Activated CD8-positive, alpha-beta T cell treated with anti-CD3 and anti-CD28 coated beads for 36 hours (primary cell): ENCODE measurements at regions not wholly inside any gene's neighbourhood (a gene's known extent, or its start where the extent isn't known, plus 50 kb on each side); places are given as distances from the start of the nearest gene placed in this dataset.
"Not testable (repeated sequence)": the region's sequence is repeated elsewhere in the genome, so short reads cannot be mapped to it uniquely, and the experiment has no call there.

Experiments used
- ATAC-seq: fragments of 200-7000 bp; cut with Tn5 transposase; one replicate; pipeline ENCODE4 v1.10.0; 2021; ENCODE audit warnings: mild to moderate bottlenecking, moderate library complexity
- CTCF ChIA-PET: fragments of 350-600 bp; sonication (Branson Sonifier 250); formaldehyde crosslinking; loops from one replicate; lab custom pipeline; 2021; ENCODE audit warnings: antibody characterized with exemption; lab: Charles Lee
- POLR2A ChIA-PET: fragments of 350-600 bp; sonication (Branson Sonifier 250); formaldehyde crosslinking; loops from one replicate; lab custom pipeline; 2021; ENCODE audit warnings: antibody characterized with exemption; lab: Charles Lee
- DNase-seq: peaks from one replicate; pipeline ENCODE4 v3.0.0-alpha.2; 2020
- H3K27ac Mint-ChIP-seq: one replicate; pipeline ENCODE4 v1.8.0; 2021; ENCODE audit warnings: mild to moderate bottlenecking, mixed read lengths
- H3K27me3 Mint-ChIP-seq: one replicate; pipeline ENCODE4 v1.8.0; 2021; ENCODE audit warnings: mixed read lengths
- H3K36me3 Mint-ChIP-seq: one replicate; pipeline ENCODE4 v1.8.0; 2021; ENCODE audit warnings: low read depth, mixed read lengths
- H3K4me1 Mint-ChIP-seq: one replicate; pipeline ENCODE4 v1.8.0; 2021; ENCODE audit warnings: low read depth, mixed read lengths
- H3K4me3 Mint-ChIP-seq: one replicate; pipeline ENCODE4 v1.8.0; 2021; ENCODE audit warnings: mild to moderate bottlenecking, moderate library complexity, mixed read lengths
- H3K9me3 Mint-ChIP-seq: one replicate; pipeline ENCODE4 v1.8.0; 2021; ENCODE audit warnings: mixed read lengths
- intact Hi-C: fragments of 100-400 bp; cut with micrococcal nuclease; formaldehyde crosslinking; loops from one replicate; pipeline ENCODE4 v1.10.0; 2022
- TF ChIP-seq, protein P1 (sequence below): fragments of 200-600 bp; IDR thresholded peaks from one replicate; pipeline ENCODE4 v1.8.0; 2022; ENCODE audit warnings: antibody characterized with exemption, mild to moderate bottlenecking

DNA sequence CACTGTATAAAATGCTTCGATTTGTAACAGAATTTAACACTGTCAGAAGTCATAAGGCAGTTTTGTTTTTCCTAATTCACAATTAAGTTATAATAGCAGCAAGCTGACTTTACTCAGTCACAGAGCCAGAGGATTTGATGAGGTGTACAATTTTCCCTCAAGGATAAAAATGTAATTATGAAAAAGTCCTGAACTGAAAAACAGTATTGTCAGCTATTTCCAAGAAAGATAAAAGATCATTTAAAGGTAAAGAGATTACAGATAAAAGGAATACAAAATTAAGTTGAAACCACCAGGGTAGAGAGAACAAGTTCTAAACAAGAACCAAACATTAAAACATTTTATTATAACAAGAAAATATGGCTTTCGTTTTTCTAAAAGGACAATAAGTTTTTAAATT lies 86.8 kb upstream of the ZFP42 start:
- Mint-ChIP-seq H3K27me3 (no peaks in the 10 kb centered on the region), H3K27ac (no peak overlapping the region), H3K36me3 (no peaks in the 10 kb centered on the region), H3K4me1 (no peaks in the 10 kb centered on the region), H3K9me3 (peaks cover 9% of the 10 kb centered on the region), H3K4me3 (no peak overlapping the region)
- DNase-seq, result no peak
- intact Hi-C loops, result no loop called here
- ATAC-seq, result no peak
- ChIA-PET CTCF (no interaction called here), POLR2A (no interaction called here)
- TF ChIP-seq, protein P1, sequence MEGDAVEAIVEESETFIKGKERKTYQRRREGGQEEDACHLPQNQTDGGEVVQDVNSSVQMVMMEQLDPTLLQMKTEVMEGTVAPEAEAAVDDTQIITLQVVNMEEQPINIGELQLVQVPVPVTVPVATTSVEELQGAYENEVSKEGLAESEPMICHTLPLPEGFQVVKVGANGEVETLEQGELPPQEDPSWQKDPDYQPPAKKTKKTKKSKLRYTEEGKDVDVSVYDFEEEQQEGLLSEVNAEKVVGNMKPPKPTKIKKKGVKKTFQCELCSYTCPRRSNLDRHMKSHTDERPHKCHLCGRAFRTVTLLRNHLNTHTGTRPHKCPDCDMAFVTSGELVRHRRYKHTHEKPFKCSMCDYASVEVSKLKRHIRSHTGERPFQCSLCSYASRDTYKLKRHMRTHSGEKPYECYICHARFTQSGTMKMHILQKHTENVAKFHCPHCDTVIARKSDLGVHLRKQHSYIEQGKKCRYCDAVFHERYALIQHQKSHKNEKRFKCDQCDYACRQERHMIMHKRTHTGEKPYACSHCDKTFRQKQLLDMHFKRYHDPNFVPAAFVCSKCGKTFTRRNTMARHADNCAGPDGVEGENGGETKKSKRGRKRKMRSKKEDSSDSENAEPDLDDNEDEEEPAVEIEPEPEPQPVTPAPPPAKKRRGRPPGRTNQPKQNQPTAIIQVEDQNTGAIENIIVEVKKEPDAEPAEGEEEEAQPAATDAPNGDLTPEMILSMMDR, result no peak

GRCh38 chr4:187910741-187911140 lies 84.8 kb upstream of the ZFP42 start:
- DNase-seq (no peak), ATAC-seq (no peak)
- Mint-ChIP-seq H3K4me1 (no peaks in the 10 kb centered on the region), H3K9me3 (peaks cover 8% of the 10 kb centered on the region), H3K36me3 (no peaks in the 10 kb centered on the region), H3K4me3 (no peak overlapping the region), H3K27ac (no peak overlapping the region), H3K27me3 (no peaks in the 10 kb centered on the region)
- TF ChIP-seq, protein P1, result no peak
- ChIA-PET POLR2A (no interaction called here), CTCF (no interaction called here)
- intact Hi-C loops, result no loop called here

DNA sequence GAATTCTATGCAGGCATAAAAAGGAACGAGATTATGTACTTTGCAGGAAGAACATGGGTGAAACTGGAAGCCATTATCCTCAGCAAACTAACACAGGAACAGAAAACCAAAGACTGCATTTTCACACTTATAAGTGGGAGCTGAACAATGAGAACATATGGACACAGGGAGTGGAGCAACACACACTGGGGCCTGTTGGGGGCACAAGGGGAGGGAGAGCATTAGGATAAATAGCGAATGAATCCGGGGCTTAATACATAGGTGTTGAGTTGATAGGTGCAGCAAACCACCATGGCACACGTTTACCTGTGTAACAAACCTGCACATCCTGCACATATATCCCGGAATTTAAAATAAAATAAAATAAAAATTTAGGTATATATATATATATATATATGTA lies 80.2 kb upstream of the ZFP42 start:
- DNase-seq, H3K36me3 Mint-ChIP-seq, intact Hi-C loops, H3K27ac Mint-ChIP-seq, POLR2A ChIA-PET, H3K9me3 Mint-ChIP-seq, CTCF ChIA-PET, ATAC-seq, H3K27me3 Mint-ChIP-seq, H3K4me1 Mint-ChIP-seq, H3K4me3 Mint-ChIP-seq: not testable (repeated sequence)

- POLR2A ChIA-PET, result no interaction called here
- ATAC-seq, result no peak
- H3K27ac Mint-ChIP-seq, result no peak overlapping the region
- H3K4me3 Mint-ChIP-seq, result no peak overlapping the region
- H3K9me3 Mint-ChIP-seq, result peaks cover 11% of the 10 kb centered on the region
- no peaks in the 10 kb centered on the region for H3K27me3 Mint-ChIP-seq
- H3K4me1 Mint-ChIP-seq, result no peaks in the 10 kb centered on the region
- TF ChIP-seq, protein P1, result no peak
- DNase-seq, result no peak
- no peaks in the 10 kb centered on the region for H3K36me3 Mint-ChIP-seq
- CTCF ChIA-PET, result no interaction called here
- intact Hi-C loops, result no loop called here
Measured at GRCh38 chr4:187919966-187920365, 75.6 kb upstream of the ZFP42 start.

- DNase-seq (no peak), ATAC-seq (no peak)
- H3K27ac Mint-ChIP-seq, result no peak overlapping the region
- no peaks in the 10 kb centered on the region for H3K36me3 Mint-ChIP-seq
- ChIA-PET CTCF (no interaction called here), POLR2A (no interaction called here)
- no peak overlapping the region for H3K4me3 Mint-ChIP-seq
- no peaks in the 10 kb centered on the region for H3K27me3 Mint-ChIP-seq
- no peaks in the 10 kb centered on the region for H3K4me1 Mint-ChIP-seq
- TF ChIP-seq, protein P1, result no peak
- intact Hi-C loops, result no loop called here
- H3K9me3 Mint-ChIP-seq, result peaks cover 16% of the 10 kb centered on the region
Measured at GRCh38 chr4:187921946-187922623, 73.5 kb upstream of the ZFP42 start.
